Endothelial cell (in vitro differentiated cells): ENCODE measurements at regions not wholly inside any gene's neighbourhood (a gene's known extent, or its start where the extent isn't known, plus 50 kb on each side); places are given as distances from the start of the nearest gene placed in this dataset.

Experiments used
- DNase-seq: peaks from one replicate; pipeline ENCODE4 v3.0.0; 2021; ENCODE audit warnings: low spot score
- H3K27ac Mint-ChIP-seq: one replicate; pipeline ENCODE4 v1.8.0; 2021; ENCODE audit warnings: mixed read lengths, inconsistent platforms; ENCODE audit not compliant: unreplicated experiment
- H3K27me3 Mint-ChIP-seq: one replicate; pipeline ENCODE4 v1.8.0; 2021; ENCODE audit warnings: mild to moderate bottlenecking, moderate library complexity, mixed read lengths, inconsistent platforms; ENCODE audit not compliant: unreplicated experiment
- H3K36me3 Mint-ChIP-seq: one replicate; pipeline ENCODE4 v1.8.0; 2021; ENCODE audit warnings: mild to moderate bottlenecking, low read depth, mixed read lengths, inconsistent platforms; ENCODE audit not compliant: unreplicated experiment
- H3K4me1 Mint-ChIP-seq: one replicate; pipeline ENCODE4 v1.8.0; 2021; ENCODE audit warnings: mild to moderate bottlenecking, mixed read lengths, inconsistent platforms; ENCODE audit not compliant: unreplicated experiment
- H3K4me3 Mint-ChIP-seq: one replicate; pipeline ENCODE4 v1.8.0; 2021; ENCODE audit warnings: mild to moderate bottlenecking, mixed read lengths, inconsistent platforms; ENCODE audit not compliant: unreplicated experiment
- H3K9me3 Mint-ChIP-seq: one replicate; pipeline ENCODE4 v1.8.0; 2021; ENCODE audit warnings: mixed read lengths, inconsistent platforms; ENCODE audit not compliant: unreplicated experiment
- CTCF ChIP-seq: fragments of 200-600 bp; sonication (generic); IDR thresholded peaks from one replicate; pipeline ENCODE4 v1.5.0; 2021; ENCODE audit warnings: antibody characterized with exemption; ENCODE audit not compliant: unreplicated experiment

DNA sequence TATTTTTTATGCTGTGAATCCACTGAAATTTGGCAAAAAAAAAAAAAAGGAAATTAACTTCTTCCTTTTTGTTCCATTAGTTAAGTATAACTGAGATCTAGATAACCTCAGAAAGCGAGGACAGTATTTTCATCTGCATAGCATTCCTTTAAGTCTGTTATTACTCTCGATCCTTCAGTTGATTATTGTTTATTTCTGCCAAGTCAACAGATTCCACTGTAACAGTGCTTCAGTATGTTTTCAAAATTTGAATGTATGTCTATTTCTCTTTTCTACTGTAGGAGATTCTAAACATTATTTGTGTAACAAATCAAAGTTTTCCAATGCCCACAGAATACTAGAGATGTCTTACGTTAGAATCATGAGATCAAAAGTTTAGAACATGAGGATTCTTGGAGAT lies 133.1 kb upstream of the RGPD4 start:
- Mint-ChIP-seq H3K4me3 (no peak overlapping the region), H3K4me1 (no peaks in the 10 kb centered on the region), H3K27me3 (no peaks in the 10 kb centered on the region), H3K9me3 (no peaks in the 10 kb centered on the region), H3K36me3 (no peaks in the 10 kb centered on the region), H3K27ac (no peak overlapping the region)
- DNase-seq = no peak
- TF ChIP-seq CTCF = no peak

GRCh38 chr2:107694667-107695066 lies 132.0 kb upstream of the RGPD4 start:
- Mint-ChIP-seq H3K4me1 (no peaks in the 10 kb centered on the region), H3K9me3 (no peaks in the 10 kb centered on the region), H3K4me3 (no peak overlapping the region), H3K27me3 (peaks cover 2% of the 10 kb centered on the region), H3K36me3 (no peaks in the 10 kb centered on the region), H3K27ac (no peak overlapping the region)
- DNase-seq = no peak
- TF ChIP-seq CTCF = no peak

DNA sequence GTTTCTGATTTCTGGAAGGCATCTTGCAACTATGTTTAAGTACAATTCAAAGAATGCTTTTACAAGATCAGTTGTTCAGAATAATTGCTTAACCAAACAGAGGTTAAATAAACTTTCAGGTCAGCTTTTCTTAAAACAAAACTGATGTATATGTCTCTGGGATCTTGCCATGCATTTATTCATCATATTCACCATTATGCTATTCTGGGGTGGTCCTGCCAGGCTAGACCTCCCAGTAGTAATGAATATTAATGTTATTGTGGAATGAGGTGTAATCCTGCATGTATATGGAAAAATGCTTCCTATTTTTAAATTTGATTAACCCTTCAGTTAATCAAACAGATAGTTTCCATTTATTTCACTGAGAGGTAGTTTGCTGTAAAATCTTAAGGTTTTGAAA lies 129.3 kb upstream of the RGPD4 start:
- Mint-ChIP-seq H3K9me3 (no peaks in the 10 kb centered on the region), H3K27ac (no peak overlapping the region), H3K4me3 (no peak overlapping the region), H3K4me1 (no peaks in the 10 kb centered on the region), H3K36me3 (no peaks in the 10 kb centered on the region), H3K27me3 (peaks cover 2% of the 10 kb centered on the region)
- TF ChIP-seq CTCF = no peak
- no peak for DNase-seq

DNA sequence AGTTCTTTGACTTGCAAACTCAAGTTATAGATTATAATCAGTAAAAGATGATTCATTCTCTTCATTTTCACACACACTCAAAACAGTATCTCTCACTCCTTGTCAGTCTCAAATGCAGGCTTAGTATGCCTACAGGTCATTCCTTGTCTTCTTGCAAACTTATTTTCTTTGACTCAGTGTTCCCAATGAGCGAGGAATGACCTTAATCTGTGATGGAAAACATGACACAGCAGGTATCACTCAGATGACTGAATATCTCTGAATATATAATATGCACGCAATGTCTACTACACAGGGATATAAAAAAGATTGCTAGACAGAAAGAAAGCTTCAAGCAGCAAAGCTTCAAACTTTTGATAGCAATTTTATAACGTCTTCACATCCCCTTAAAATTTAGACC lies 127.8 kb upstream of the RGPD4 start:
- Mint-ChIP-seq H3K9me3 (no peaks in the 10 kb centered on the region), H3K4me3 (no peak overlapping the region), H3K27me3 (peaks cover 2% of the 10 kb centered on the region), H3K27ac (no peak overlapping the region), H3K4me1 (no peaks in the 10 kb centered on the region), H3K36me3 (no peaks in the 10 kb centered on the region)
- TF ChIP-seq CTCF = no peak
- DNase-seq = no peak

DNA sequence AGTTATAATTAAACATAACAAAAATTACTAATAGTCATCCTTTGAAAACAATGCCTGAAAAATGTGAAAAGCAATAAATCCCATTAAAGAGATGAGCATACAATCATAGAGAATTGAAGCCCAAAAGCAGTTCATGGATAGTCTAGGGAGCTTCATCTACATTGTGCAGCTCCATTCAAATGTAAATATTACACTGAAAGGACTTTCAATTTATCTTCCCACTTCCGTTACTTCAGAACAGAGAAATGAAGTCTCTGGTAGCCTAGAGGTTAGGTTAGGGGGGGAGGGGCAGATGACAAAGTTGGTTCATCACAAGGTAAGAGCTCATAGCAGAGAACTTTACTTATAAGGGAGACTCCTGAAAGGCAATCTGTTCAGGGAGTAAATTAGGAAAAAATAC lies 126.6 kb upstream of the RGPD4 start:
- Mint-ChIP-seq H3K9me3 (no peaks in the 10 kb centered on the region), H3K4me3 (no peak overlapping the region), H3K27me3 (peaks cover 2% of the 10 kb centered on the region), H3K27ac (no peak overlapping the region), H3K36me3 (no peaks in the 10 kb centered on the region), H3K4me1 (no peaks in the 10 kb centered on the region)
- DNase-seq = no peak
- no peak for TF ChIP-seq CTCF
